ENCODE measurements at regions not wholly inside any gene's neighbourhood (a gene's known extent, or its start where the extent isn't known, plus 50 kb on each side); places are given as distances from the start of the nearest gene placed in this dataset.
A peak's percentile ranks its signal among the peaks of the same experiment; 100 is the strongest.

- Histone ChIP-seq H3K4me1 (ENCODE audit: insufficient read depth, low read length) (no peaks in the 10 kb centered on the region), H3K27me3 (ENCODE audit: insufficient read depth, low read length) (no peaks in the 10 kb centered on the region), H2AFZ (ENCODE audit: low read length) (no peak overlapping the region), H3K36me3 (ENCODE audit: insufficient read depth, low read length) (no peaks in the 10 kb centered on the region), H3K4me2 (ENCODE audit: insufficient read depth, low read length) (no peak overlapping the region), H3K4me3 (ENCODE audit: insufficient read depth, low read length) (no peak overlapping the region), H3K27ac (ENCODE audit: low read depth, low read length) (no peak overlapping the region), H3K79me2 (ENCODE audit: insufficient read depth, low read length) (no peaks in the 10 kb centered on the region), H3K9me3 (ENCODE audit: low read depth, low read length) (no peaks in the 10 kb centered on the region), H4K20me1 (ENCODE audit: insufficient read depth, low read length) (no peaks in the 10 kb centered on the region)
- TF ChIP-seq CTCF (IDR thresholded peaks at IDR 0.05; ENCODE audit: extremely low read depth, low read depth, low read length): no peak
- no peak for DNase-seq (ENCODE audit: insufficient read length, low spot score, missing footprints)
These were observed 1692.9 kb upstream of the SLC10A2 start for GRCh38 chr13:104759069-104759468.

- no peak overlapping the region for H3K4me2 ChIP-seq (ENCODE audit: insufficient read depth, low read length)
- no peak for TF ChIP-seq CTCF (IDR thresholded peaks at IDR 0.05; ENCODE audit: extremely low read depth, low read depth, low read length)
- no peak for DNase-seq (ENCODE audit: insufficient read length, low spot score, missing footprints)
These were observed 1691.5 kb upstream of the SLC10A2 start for GRCh38 chr13:104757712-104758111.

GRCh38 chr13:104750377-104750776 is 1684.2 kb upstream of the SLC10A2 start:
- no peaks in the 10 kb centered on the region for H3K36me3 ChIP-seq (ENCODE audit: insufficient read depth, low read length)
- H3K4me3 ChIP-seq (ENCODE audit: insufficient read depth, low read length): no peak overlapping the region
- H3K4me1 ChIP-seq (ENCODE audit: insufficient read depth, low read length): no peaks in the 10 kb centered on the region
- H2AFZ ChIP-seq (ENCODE audit: low read length): no peak overlapping the region
- no peak overlapping the region for H3K4me2 ChIP-seq (ENCODE audit: insufficient read depth, low read length)
- no peaks in the 10 kb centered on the region for H3K9me3 ChIP-seq (ENCODE audit: low read depth, low read length)
- H3K27me3 ChIP-seq (ENCODE audit: insufficient read depth, low read length): no peaks in the 10 kb centered on the region
- H3K79me2 ChIP-seq (ENCODE audit: insufficient read depth, low read length): no peaks in the 10 kb centered on the region
- H3K27ac ChIP-seq (ENCODE audit: low read depth, low read length): no peak overlapping the region
- no peaks in the 10 kb centered on the region for H4K20me1 ChIP-seq (ENCODE audit: insufficient read depth, low read length)
- no peak for DNase-seq (ENCODE audit: insufficient read length, low spot score, missing footprints)
- TF ChIP-seq CTCF (IDR thresholded peaks at IDR 0.05; ENCODE audit: extremely low read depth, low read depth, low read length): no peak

More at GRCh38 chr13:104757712-104758111, 1691.5 kb upstream of the SLC10A2 start:
- Histone ChIP-seq H3K27me3 (ENCODE audit: insufficient read depth, low read length) (no peaks in the 10 kb centered on the region), H3K27ac (ENCODE audit: low read depth, low read length) (no peak overlapping the region), H4K20me1 (ENCODE audit: insufficient read depth, low read length) (no peaks in the 10 kb centered on the region), H3K4me1 (ENCODE audit: insufficient read depth, low read length) (no peaks in the 10 kb centered on the region), H3K4me3 (ENCODE audit: insufficient read depth, low read length) (no peak overlapping the region), H2AFZ (ENCODE audit: low read length) (no peak overlapping the region), H3K9me3 (ENCODE audit: low read depth, low read length) (no peaks in the 10 kb centered on the region), H3K36me3 (ENCODE audit: insufficient read depth, low read length) (no peaks in the 10 kb centered on the region), H3K79me2 (ENCODE audit: insufficient read depth, low read length) (no peaks in the 10 kb centered on the region)

GRCh38 chr13:104740641-104741222 is 1674.5 kb upstream of the SLC10A2 start:
- no peak overlapping the region for H2AFZ ChIP-seq (ENCODE audit: low read length)
- no peaks in the 10 kb centered on the region for H3K4me1 ChIP-seq (ENCODE audit: insufficient read depth, low read length)
- H3K27me3 ChIP-seq (ENCODE audit: insufficient read depth, low read length): no peaks in the 10 kb centered on the region
- no peaks in the 10 kb centered on the region for H3K36me3 ChIP-seq (ENCODE audit: insufficient read depth, low read length)
- no peaks in the 10 kb centered on the region for H3K79me2 ChIP-seq (ENCODE audit: insufficient read depth, low read length)
- peak; percentile 27 for DNase-seq (ENCODE audit: insufficient read length, low spot score, missing footprints)
- H3K4me3 ChIP-seq (ENCODE audit: insufficient read depth, low read length): no peak overlapping the region
- H3K27ac ChIP-seq (ENCODE audit: low read depth, low read length): no peak overlapping the region
- TF ChIP-seq CTCF (IDR thresholded peaks at IDR 0.05; ENCODE audit: extremely low read depth, low read depth, low read length): no peak
- H4K20me1 ChIP-seq (ENCODE audit: insufficient read depth, low read length): no peaks in the 10 kb centered on the region
- H3K9me3 ChIP-seq (ENCODE audit: low read depth, low read length): no peaks in the 10 kb centered on the region
- H3K4me2 ChIP-seq (ENCODE audit: insufficient read depth, low read length): no peak overlapping the region

Measured in osteoblast (primary cell).